Muscle of leg (tissue), 3 donors: ENCODE measurements at regions not wholly inside any gene's neighbourhood (a gene's known extent, or its start where the extent isn't known, plus 50 kb on each side); places are given as distances from the start of the nearest gene placed in this dataset.

Experiments
- DNase-seq: peaks from one replicate; pipeline ENCODE4 v3.0.0; 2013
- H3K27ac ChIP-seq: one replicate; pipeline ENCODE4 v1.5.1; 2013; ENCODE audit warnings: mild to moderate bottlenecking, low read length, control low read depth
- H3K27me3 ChIP-seq: one replicate; pipeline ENCODE4 v1.6.1; 2013; ENCODE audit warnings: low read length; ENCODE audit not compliant: control insufficient read depth, insufficient read depth
- H3K36me3 ChIP-seq: one replicate; pipeline ENCODE4 v1.6.1; 2013; ENCODE audit warnings: low read length; ENCODE audit not compliant: control insufficient read depth, insufficient read depth
- H3K4me1 ChIP-seq: one replicate; pipeline ENCODE4 v1.6.1; 2013; ENCODE audit warnings: low read length; ENCODE audit not compliant: control insufficient read depth, insufficient read depth
- H3K4me3 ChIP-seq: one replicate; pipeline ENCODE4 v1.5.1; 2013; ENCODE audit warnings: low read length, control low read depth
- H3K9me3 ChIP-seq: replicated peaks from 2 replicates; pipeline ENCODE4 v1.6.1; 2013; ENCODE audit warnings: low read depth, low read length; ENCODE audit not compliant: control insufficient read depth
- WGBS: methylation state at CpG from one replicate; pipeline ENCODE4 v1.1.5; 2013; ENCODE audit warnings: missing lambda C conversion rate; ENCODE audit not compliant: insufficient coverage; 5-methylcytosine and 5-hydroxymethylcytosine counted together

DNA sequence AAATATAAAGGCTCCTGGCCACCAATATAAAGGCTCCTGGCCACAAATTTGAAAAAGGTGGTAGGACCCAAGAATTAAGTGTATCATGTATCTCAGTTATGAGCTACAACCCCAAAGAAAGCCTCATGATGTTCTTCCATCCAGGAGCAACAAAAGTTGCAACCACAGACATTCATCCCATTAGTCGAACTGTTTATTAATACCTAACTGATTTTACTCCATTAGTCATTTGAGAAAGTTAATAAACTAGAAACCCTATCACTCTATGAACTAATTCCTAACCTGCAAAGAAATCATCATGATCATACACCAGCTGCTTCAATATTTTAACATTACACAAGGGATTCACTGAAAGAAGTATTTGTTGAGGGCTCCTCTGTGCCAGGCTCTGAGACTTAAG lies 253.2 kb upstream of the GRIP1 start:
- Histone ChIP-seq H3K27me3 (no peaks in the 10 kb centered on the region), H3K4me1 (no peaks in the 10 kb centered on the region), H3K4me3 (no peak overlapping the region), H3K36me3 (no peaks in the 10 kb centered on the region), H3K27ac (no peak overlapping the region), H3K9me3 (no peaks in the 10 kb centered on the region)
- no CpG with 5 or more reads among the region's 1 CpG for WGBS
- no peak for DNase-seq

DNA sequence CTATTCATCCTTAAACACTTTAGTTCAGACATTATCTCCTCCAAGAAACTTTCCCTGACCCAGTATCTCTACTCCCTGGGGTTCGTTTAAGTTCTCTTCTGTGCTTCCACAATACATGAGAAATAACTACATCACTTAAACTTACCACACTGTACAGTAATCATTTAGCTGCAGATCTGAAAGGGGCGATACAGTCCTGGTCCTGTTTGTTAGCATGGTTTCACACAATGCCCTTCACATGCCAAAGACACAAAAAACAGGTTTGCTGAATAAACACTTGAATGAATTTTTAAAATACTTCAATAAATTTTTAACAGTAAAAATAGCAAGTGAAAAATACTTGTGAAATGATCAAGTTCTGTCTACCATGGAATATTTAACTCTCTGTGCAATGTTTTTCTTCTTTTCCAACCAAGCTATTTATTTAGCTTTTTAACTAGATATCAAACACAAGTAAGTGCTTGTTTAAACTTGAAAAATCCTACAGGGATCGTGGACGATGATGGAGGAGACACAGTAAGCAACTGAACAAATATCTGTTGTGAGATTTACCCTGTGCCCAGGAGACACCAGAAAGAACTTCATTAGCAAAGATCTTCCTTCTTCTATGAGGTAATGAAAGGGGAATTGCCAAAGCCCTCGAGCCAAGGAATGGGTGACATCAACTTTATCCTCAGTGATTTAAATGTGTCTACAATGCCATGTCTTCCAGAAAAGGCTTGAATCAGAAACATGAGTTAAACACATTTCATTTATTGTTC lies 255.6 kb upstream of the GRIP1 start:
- 50% methylated on average over 1 of the region's 5 CpGs for WGBS
- H3K36me3 ChIP-seq = no peaks in the 10 kb centered on the region
- DNase-seq = no peak
- no peak overlapping the region for H3K4me3 ChIP-seq
- no peaks in the 10 kb centered on the region for H3K27me3 ChIP-seq
- H3K4me1 ChIP-seq = no peaks in the 10 kb centered on the region
- no peaks in the 10 kb centered on the region for H3K9me3 ChIP-seq
- H3K27ac ChIP-seq = no peak overlapping the region

DNA sequence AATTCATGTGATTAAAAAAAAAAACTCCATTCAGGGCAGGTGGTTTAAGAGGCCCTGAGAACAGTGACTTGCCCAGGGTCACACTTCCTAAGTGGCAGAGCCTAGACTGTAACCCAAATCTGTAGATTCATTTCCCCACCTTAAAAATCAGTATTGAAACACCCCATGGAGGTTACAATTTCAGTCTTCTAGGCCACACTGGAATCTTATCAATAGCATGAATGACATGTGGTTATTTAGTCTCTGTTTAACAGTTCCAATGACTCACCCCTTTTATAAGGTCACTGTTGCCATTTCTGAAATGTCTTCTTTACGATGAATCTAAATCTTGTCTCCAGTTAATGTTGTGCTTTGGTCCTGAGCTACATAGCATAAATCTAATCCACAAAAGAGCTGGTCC lies 262.3 kb upstream of the GRIP1 start:
- no peak for DNase-seq
- no peaks in the 10 kb centered on the region for H3K27me3 ChIP-seq

DNA sequence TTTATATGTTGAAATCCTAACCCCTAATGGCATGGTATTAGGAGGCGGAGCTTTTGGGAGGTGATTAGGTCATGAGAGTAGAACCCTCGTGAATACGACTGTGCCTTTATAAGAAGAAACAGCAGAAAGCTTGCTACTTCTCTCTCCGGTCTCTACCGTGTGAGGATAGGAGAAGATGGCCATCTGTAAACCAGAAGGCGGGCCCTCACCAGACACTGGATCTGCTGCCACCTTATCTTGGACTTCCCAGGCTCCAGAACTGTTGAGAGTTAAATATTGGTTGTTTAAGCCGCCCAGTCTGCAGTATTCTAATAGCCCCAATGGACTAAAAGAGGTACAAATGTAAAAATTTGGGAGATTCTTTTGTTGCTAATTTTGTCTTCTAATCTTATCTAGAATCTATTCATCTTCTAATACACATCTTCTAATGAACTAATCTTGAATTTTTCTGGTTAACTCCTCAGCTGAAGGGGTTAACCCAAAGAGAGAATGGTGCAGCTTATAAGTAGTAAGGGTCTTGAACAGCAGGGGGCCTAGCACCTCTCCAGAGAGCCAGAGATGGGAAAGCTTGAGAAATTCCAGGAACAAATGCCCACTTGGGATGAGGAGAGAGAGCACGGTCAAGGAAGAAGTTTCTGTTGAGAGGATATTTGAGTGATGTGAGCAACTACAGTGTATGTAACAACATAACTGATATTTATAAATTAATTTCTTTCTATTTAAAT lies 264.0 kb upstream of the GRIP1 start:
- no peak overlapping the region for H3K4me3 ChIP-seq
- no peaks in the 10 kb centered on the region for H3K9me3 ChIP-seq
- no peaks in the 10 kb centered on the region for H3K4me1 ChIP-seq
- no peaks in the 10 kb centered on the region for H3K36me3 ChIP-seq
- 100% methylated on average over 1 of the region's 8 CpGs for WGBS
- no peaks in the 10 kb centered on the region for H3K27me3 ChIP-seq
- H3K27ac ChIP-seq = no peak overlapping the region
- DNase-seq = no peak

More for the DNA sequence above, 262.3 kb upstream of the GRIP1 start:
- Histone ChIP-seq H3K36me3 (no peaks in the 10 kb centered on the region), H3K27ac (no peak overlapping the region), H3K9me3 (no peaks in the 10 kb centered on the region), H3K4me1 (no peaks in the 10 kb centered on the region), H3K4me3 (no peak overlapping the region)
- 88% methylated on average over 1 of the region's 1 CpG for WGBS

DNA sequence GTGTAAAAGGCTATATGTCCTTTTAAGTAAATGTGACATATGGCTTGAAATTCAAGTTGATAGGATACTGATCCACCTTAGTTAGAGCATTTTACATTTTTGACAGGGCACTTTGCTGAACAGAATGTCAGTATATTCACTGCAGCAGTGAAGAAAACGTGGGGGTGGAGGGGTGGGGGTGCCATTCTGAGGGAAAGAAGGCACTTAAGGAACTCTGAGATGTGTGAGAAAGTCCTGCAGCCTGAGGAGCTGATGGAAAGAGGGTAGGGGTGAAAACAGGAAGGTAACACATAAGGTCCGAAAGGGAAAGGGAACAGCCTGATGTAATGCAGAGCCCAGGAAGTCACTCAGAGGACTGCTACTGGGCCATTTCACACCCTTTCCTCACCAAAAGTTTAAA lies 265.5 kb upstream of the GRIP1 start:
- Histone ChIP-seq H3K36me3 (no peaks in the 10 kb centered on the region), H3K9me3 (no peaks in the 10 kb centered on the region), H3K4me1 (no peaks in the 10 kb centered on the region), H3K27me3 (no peaks in the 10 kb centered on the region), H3K27ac (no peak overlapping the region), H3K4me3 (no peak overlapping the region)
- DNase-seq = no peak
- 11% methylated on average over 1 of the region's 2 CpGs for WGBS

DNA sequence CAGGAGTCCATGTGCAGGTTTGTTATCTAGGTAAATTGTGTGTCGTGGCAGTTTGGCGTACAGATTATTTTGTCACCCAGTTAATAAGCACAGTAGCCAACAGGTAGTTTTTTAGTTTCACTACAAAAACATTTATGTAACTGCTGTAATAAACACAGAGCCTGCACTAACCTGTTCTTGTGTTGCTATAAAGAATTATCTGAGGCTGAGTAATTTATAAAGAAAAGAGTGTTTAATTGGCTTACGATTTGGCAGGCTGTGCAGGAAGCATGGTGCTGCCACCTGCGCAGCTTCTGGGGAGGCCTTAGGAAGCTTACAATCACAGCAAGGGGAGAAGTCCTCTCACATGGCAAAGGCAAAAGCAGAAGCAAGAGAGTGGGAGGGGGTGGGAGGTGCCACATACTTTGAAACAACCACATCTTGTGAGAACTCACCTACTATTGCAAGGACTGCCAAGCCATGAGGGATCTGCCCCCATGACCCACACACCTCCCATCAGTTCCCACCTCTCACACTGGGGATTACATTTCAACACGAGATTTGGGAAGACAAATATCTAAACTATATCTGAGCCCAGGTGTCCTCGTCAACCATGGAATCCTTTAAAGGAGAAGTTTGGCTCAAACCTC lies 266.4 kb upstream of the GRIP1 start:
- Histone ChIP-seq H3K36me3 (no peaks in the 10 kb centered on the region), H3K4me3 (no peak overlapping the region)

DNA sequence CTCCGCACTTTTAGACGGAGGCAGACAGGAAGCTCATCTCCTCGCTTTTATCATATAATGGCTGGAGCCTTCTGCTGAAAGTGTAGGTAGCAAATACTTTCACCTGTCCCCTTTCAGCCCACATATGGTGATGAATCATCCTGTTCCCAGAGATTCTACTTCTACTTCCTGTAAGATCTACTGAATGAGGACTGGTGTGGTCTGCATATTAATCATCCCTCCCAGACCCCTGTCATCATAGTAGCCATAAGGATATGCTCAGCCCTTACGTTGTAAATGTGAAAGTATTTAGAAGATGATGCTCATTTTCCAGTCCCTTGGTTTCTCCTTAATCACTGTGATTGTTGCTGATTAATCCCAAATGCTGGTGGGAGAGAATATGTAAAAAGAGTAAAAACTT lies 268.2 kb upstream of the GRIP1 start:
- DNase-seq = no peak
- no peaks in the 10 kb centered on the region for H3K27me3 ChIP-seq
- no peaks in the 10 kb centered on the region for H3K36me3 ChIP-seq
- no CpG with 5 or more reads among the region's 4 CpGs for WGBS
- H3K9me3 ChIP-seq = no peaks in the 10 kb centered on the region
- no peaks in the 10 kb centered on the region for H3K4me1 ChIP-seq
- no peak overlapping the region for H3K27ac ChIP-seq
- no peak overlapping the region for H3K4me3 ChIP-seq

More for the DNA sequence above, 266.4 kb upstream of the GRIP1 start:
- Histone ChIP-seq H3K4me1 (no peaks in the 10 kb centered on the region), H3K27ac (no peak overlapping the region), H3K9me3 (no peaks in the 10 kb centered on the region), H3K27me3 (no peaks in the 10 kb centered on the region)
- 40% methylated on average over 3 of the region's 6 CpGs for WGBS
- no peak for DNase-seq

DNA sequence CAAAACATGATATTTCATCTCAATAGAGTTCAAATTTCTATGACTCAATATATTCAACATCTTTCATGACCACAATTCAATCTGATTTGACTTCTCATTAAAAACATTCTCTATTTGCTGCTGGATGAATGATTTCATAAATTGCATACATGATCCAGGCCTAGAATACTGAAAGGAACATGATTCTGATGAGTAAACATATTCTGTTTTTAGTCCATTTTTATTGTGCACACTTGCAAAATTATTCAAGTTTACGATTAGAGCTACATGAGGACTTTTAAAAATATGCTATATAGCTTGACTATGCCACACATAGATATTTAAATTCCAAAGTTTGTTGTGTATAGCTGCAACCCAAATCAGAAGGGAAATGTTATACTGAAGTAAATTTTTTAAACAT lies 273.8 kb upstream of the GRIP1 start:
- Histone ChIP-seq H3K27ac (no peak overlapping the region), H3K4me1 (no peaks in the 10 kb centered on the region), H3K4me3 (no peak overlapping the region), H3K27me3 (no peaks in the 10 kb centered on the region), H3K36me3 (no peaks in the 10 kb centered on the region), H3K9me3 (no peaks in the 10 kb centered on the region)
- no peak for DNase-seq
- no CpG with 5 or more reads among the region's 1 CpG for WGBS

DNA sequence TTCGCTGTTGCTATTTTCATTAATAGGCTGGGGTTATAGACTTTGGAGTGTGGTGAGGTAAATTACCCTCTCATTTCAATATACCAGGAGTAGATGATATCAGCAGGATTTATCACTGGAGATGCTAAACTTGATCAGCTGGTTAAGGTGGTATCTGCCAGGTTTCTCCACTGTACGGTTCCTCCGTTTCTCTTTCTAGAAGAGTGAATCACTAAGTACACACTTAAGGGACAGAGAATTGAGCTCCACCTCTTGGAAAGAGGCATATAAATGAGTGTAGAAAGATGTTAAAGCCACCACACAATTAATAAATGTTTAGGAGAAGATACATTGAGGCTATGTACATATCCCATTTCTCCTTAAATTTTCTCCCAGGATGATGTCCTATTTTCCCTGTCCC lies 277.4 kb upstream of the GRIP1 start:
- Histone ChIP-seq H3K27me3 (no peaks in the 10 kb centered on the region), H3K4me3 (no peak overlapping the region), H3K27ac (no peak overlapping the region), H3K4me1 (no peaks in the 10 kb centered on the region), H3K9me3 (no peaks in the 10 kb centered on the region), H3K36me3 (no peaks in the 10 kb centered on the region)
- no peak for DNase-seq
- WGBS = no CpG with 5 or more reads among the region's 3 CpGs

DNA sequence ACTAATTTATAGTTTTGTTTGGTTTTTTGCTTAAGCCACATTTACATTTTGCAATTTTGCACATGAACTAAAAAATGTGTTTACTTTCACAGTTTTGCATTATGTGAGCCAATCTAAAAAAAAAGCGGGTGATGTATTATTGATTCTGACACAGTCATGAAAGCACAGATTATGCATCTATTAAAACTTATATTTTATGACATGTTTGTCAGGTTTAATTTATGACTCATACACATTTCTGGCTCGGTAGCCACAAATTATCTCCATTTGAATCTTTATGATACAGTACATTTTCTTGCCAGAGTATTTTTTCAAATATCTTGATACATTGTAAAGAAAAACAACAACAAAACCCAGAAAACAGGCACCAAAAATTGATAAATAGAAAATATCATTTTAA lies 280.4 kb upstream of the GRIP1 start:
- Histone ChIP-seq H3K27me3 (no peaks in the 10 kb centered on the region), H3K4me3 (no peak overlapping the region), H3K27ac (no peak overlapping the region), H3K36me3 (no peaks in the 10 kb centered on the region), H3K9me3 (no peaks in the 10 kb centered on the region), H3K4me1 (no peaks in the 10 kb centered on the region)
- WGBS = no CpG with 5 or more reads among the region's 2 CpGs
- no peak for DNase-seq
